Heart right ventricle (tissue), 16 donors: ENCODE measurements at regions not wholly inside any gene's neighbourhood (a gene's known extent, or its start where the extent isn't known, plus 50 kb on each side); places are given as distances from the start of the nearest gene placed in this dataset.
"Not testable (repeated sequence)": the region's sequence is repeated elsewhere in the genome, so short reads cannot be mapped to it uniquely, and the experiment has no call there.

Experiments
- ATAC-seq, 8 donors: fragments of 200-7000 bp; cut with Tn5 transposase; one replicate each; pipeline ENCODE4 v1.9.1; 2020; ENCODE audit warnings: mild to moderate bottlenecking in 8 of 8, moderate library complexity in 8 of 8, moderate number of reproducible peaks in 1 of 8
- DNase-seq, 2 donors: peaks; one replicate each; pipeline ENCODE4 v3.0.0-alpha.2; 2020
- H3K27ac ChIP-seq, 10 donors: fragments of 200-600 bp; sonication (generic) in 2 of 10; one replicate each; pipeline versions ENCODE4 v1.5.0 to v1.8.0; 2020 to 2022; ENCODE audit warnings: mild to moderate bottlenecking in 3 of 10
- H3K27me3 ChIP-seq, 7 donors: fragments of 200-600 bp; one replicate each; pipeline ENCODE4 v1.8.0; 2021 to 2022; ENCODE audit warnings: mild to moderate bottlenecking in 2 of 7
- H3K36me3 ChIP-seq, 9 donors: fragments of 200-600 bp; sonication (generic) in 1 of 9; one replicate each; pipeline versions ENCODE4 v1.5.0 to v1.8.0; 2020 to 2022; ENCODE audit warnings: mild to moderate bottlenecking in 2 of 9
- H3K4me1 ChIP-seq, 9 donors: fragments of 200-600 bp; sonication (generic) in 1 of 9; one replicate each; pipeline versions ENCODE4 v1.5.0 to v1.8.0; 2020 to 2022; ENCODE audit warnings: mild to moderate bottlenecking in 4 of 9
- H3K4me3 ChIP-seq, 10 donors: fragments of 200-600 bp; sonication (generic) in 2 of 10; one replicate each; pipeline versions ENCODE4 v1.5.0 to v1.8.0; 2020 to 2022; ENCODE audit warnings: mild to moderate bottlenecking in 7 of 10, moderate library complexity in 2 of 10
- H3K9me3 ChIP-seq, 11 donors: fragments of 200-600 bp in 10 of 11; sonication (generic) in 2 of 11; one replicate each; pipeline versions ENCODE4 v1.5.0 to v1.8.0; 2013 to 2022; ENCODE audit warnings: mild to moderate bottlenecking in 2 of 11, control low read depth in 1 of 11, moderate library complexity in 1 of 11
- WGBS, 2 donors: extraction: QIAGEN DNeasy Blood & Tissue Kit; methylation state at CpG; one replicate each; pipeline ENCODE4 v1.1.7; 2013; ENCODE audit warnings: inconsistent platforms in 1 of 2; 5-methylcytosine and 5-hydroxymethylcytosine counted together
- intact Hi-C, 10 donors: fragments of 100-400 bp; cut with DNase I; formaldehyde crosslinking; loops; one replicate each; pipeline versions ENCODE4 v1.11.1 to v1.14.2; 2022
- TF ChIP-seq, protein P1 (sequence below), 9 donors: fragments of 200-600 bp; sonication (generic) in 2 of 9; IDR thresholded peaks; one replicate each; pipeline versions ENCODE4 v1.5.0 to v1.8.0; 2021 to 2022; ENCODE audit warnings: antibody characterized with exemption in 9 of 9, mild to moderate bottlenecking in 5 of 9, moderate library complexity in 1 of 9
- donor health status: Arrhythmogenic right ventricular cardiomyopathy.
- donor health status: ischemic (EF 13 %, LVEDD 7.1; RV severe dilation, severe dysfunction).
- donor health status: healthy with polysubstance abuse.
- donor health status: DM: no; HTN: yes; CAD: no.
- donor health status: DM: no; HTN: no; CAD: no.
- donor health status: ischemic (EF 25% LVEDD 6.9; RV normal size, moderate dysfunction).
- donor health status: ischemic (EF 25% LVEDD 5.7; RV mildly dilated, moderate dysfunction).
- donor health status: healthy.
- donor health status: DM: yes; HTN: yes; CAD: no.
- donor health status: Ischemic cardiomyopathy.
- donor health status: ischemic (EF 35%, LVEDD 5.7; RV mildly dilated, moderate dysfunction).
- donor health status: nonischemic (EF 11% LVEDD 7.7; RV severe dilation, severe dysfunction).
- donor health status: DM: yes; HTN: yes; CAD: no.
- donor health status: PGD.
- donor health status: ischemic (EF 29% LVEDD 5.4; RV normal size, mild dysfunction).
- donor health status: nonischemic (EF 23%, LVEDD 6.1; RV moderate dilation, normal function).

- DNase-seq (no peak), ATAC-seq (no peak)
- H3K36me3 ChIP-seq, result no peaks in the 10 kb centered on the region
- no peak overlapping the region for H3K27ac ChIP-seq
- no peaks in the 10 kb centered on the region for H3K27me3 ChIP-seq
- no peaks in the 10 kb centered on the region for H3K4me1 ChIP-seq
- no peaks in the 10 kb centered on the region for H3K9me3 ChIP-seq
- WGBS, 2 donors, result 84 to 85% methylated on average over 1 of the region's 1 CpG
- no peak overlapping the region for H3K4me3 ChIP-seq
- TF ChIP-seq, protein P1, sequence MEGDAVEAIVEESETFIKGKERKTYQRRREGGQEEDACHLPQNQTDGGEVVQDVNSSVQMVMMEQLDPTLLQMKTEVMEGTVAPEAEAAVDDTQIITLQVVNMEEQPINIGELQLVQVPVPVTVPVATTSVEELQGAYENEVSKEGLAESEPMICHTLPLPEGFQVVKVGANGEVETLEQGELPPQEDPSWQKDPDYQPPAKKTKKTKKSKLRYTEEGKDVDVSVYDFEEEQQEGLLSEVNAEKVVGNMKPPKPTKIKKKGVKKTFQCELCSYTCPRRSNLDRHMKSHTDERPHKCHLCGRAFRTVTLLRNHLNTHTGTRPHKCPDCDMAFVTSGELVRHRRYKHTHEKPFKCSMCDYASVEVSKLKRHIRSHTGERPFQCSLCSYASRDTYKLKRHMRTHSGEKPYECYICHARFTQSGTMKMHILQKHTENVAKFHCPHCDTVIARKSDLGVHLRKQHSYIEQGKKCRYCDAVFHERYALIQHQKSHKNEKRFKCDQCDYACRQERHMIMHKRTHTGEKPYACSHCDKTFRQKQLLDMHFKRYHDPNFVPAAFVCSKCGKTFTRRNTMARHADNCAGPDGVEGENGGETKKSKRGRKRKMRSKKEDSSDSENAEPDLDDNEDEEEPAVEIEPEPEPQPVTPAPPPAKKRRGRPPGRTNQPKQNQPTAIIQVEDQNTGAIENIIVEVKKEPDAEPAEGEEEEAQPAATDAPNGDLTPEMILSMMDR (IDR thresholded peaks at IDR 0.05), result no peak
- intact Hi-C loops, result no loop called here
These were observed 994.8 kb upstream of the WWC1 start for GRCh38 chr5:167296661-167297060.

DNA sequence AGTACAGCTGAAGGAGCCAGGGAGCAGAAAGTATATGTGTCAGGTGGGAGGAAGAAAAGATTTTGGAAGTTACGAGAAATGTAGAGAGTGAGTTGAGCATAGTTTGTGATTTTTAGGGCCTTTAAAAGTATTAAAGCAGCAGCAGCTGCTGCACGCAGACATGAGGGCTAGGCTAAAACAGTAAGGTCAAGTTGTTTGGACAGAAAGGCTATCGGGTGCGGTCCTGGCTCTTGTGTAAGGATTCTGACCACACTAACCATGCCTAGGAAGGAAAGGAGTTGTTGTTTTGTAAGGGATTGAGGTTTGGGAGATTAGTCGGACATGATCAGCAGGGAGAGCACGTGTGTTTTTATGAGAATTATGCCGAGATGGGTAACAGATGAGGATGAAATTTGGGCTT lies 991.6 kb upstream of the WWC1 start:
- not testable (repeated sequence) for DNase-seq, ATAC-seq, H3K36me3 ChIP-seq, H3K4me1 ChIP-seq, H3K27ac ChIP-seq, H3K4me3 ChIP-seq, H3K27me3 ChIP-seq, H3K9me3 ChIP-seq
- intact Hi-C loops, result loop anchor here in 1 of 10 donors (10.0 kb wide), 1 partner anchor 755 kb away; no protein-coding TSS in a partner anchor
- 86 to 87% methylated on average over 7 of the region's 7 CpGs for WGBS, 2 donors

DNA sequence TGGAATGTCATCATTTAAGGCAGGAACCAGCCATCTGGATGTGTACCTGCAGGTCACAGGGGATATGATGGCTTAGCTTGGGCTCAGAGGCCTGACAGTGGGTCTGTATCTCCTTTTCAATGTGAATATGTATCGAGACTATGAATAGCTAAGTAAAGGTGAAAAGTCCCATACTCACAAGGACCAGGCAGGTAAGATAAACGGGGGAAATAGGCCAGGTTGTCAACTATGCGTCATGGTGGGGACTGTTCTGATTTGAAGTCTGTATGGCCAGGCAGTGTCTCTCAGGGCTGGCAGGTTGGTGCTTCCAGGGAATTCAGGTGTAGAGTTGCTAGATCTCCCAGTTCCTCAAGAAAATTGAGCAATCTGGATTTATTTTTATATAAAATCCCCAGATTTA lies 987.9 kb upstream of the WWC1 start:
- Histone ChIP-seq H3K27ac (no peak overlapping the region), H3K9me3 (no peaks in the 10 kb centered on the region), H3K27me3 (no peaks in the 10 kb centered on the region), H3K4me3 (no peak overlapping the region), H3K4me1 (peaks cover 0 to 12% (median 0%) of the 10 kb centered on the region in 9 donors), H3K36me3 (no peaks in the 10 kb centered on the region)
- WGBS, 2 donors, result 79 to 81% methylated on average over 3 of the region's 3 CpGs
- intact Hi-C loops, result loop anchor here in 1 of 10 donors (10.0 kb wide), 1 partner anchor 751 kb away; no protein-coding TSS in a partner anchor
- TF ChIP-seq, protein P1 (IDR thresholded peaks at IDR 0.05), result no peak
- ATAC-seq, result no peak
- DNase-seq, result no peak

DNA sequence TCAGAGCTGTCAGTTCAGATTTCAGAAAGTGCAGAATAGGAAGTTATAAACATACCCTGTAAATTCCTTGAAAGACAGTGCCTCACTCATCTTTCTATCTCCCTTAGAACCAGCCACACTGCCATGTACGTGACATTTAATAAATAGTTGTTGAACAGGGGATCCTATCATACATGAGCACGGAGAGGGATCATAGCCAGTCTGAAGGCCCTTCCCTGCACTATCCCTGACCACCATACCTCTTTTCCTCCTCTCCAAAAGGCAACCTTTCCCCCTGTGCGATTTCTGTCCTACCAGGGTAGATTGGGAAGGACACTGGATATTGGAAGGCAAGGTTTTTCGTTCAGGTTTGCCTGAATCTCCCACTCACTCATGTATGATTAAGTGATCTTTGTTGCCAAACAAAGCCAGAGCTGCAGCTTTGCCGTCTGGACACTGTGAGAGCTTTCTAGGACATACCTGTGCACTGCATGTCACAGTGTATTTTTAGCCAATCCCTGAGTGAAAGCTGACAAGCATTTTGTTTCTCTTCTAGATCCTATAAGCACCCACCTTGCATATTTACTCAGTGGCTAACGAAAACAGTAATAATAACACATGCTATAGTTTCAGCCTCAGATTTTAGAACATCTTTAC lies 986.5 kb upstream of the WWC1 start:
- H3K4me1 ChIP-seq, result peaks cover 0 to 12% (median 0%) of the 10 kb centered on the region in 9 donors
- no peaks in the 10 kb centered on the region for H3K9me3 ChIP-seq
- H3K4me3 ChIP-seq, result no peak overlapping the region
- 42 to 43% methylated on average over 6 of the region's 6 CpGs for WGBS, 2 donors
- ATAC-seq (peak in 7 of 8 donors; percentile 23 to 94 (median 82)), DNase-seq (peak in 1 of 2 donors; percentile 8)
- no peaks in the 10 kb centered on the region for H3K27me3 ChIP-seq
- peak overlapping the region in 4 of 10 donors; percentile 20 to 67 (median 38) for H3K27ac ChIP-seq
- TF ChIP-seq, protein P1 (IDR thresholded peaks at IDR 0.05), result no peak
- intact Hi-C loops, result loop anchor here in 1 of 10 donors (10.0 kb wide), 1 partner anchor 750 kb away; no protein-coding TSS in a partner anchor
- no peaks in the 10 kb centered on the region for H3K36me3 ChIP-seq

DNA sequence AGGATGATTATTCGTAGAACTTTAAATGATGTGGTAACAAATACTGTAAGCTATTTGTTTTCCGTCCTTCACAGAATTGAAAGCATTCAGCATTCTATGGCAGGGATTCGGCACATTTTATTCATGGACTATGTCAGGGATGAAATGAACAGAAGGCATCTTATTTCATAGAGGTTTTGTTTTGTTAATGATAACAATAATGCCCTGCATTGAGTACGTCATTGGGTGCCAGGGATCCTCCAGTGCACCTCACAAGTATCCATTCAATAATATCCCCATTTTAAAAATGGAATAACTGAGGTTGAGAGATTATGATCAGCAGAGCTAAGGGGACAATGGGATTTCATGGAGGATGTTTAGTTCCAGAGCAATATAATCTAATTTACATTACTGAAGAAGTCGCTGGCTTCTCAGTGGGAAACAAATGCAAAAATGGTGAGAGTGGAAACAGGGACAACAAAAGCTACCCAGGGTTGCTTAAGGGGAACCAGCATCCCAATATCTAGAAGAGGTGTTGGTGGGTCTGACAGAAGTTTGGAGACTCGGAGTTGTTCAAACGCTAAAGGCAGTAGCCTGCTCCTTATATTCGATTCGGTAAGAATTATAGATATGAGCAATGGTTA lies 985.7 kb upstream of the WWC1 start:
- Histone ChIP-seq H3K4me1 (peaks cover 0 to 12% (median 0%) of the 10 kb centered on the region in 9 donors), H3K27ac (no peak overlapping the region), H3K4me3 (no peak overlapping the region), H3K36me3 (no peaks in the 10 kb centered on the region), H3K9me3 (no peaks in the 10 kb centered on the region), H3K27me3 (no peaks in the 10 kb centered on the region)
- DNase-seq (no peak), ATAC-seq (no peak)
- intact Hi-C loops, result loop anchor here in 1 of 10 donors (10.0 kb wide), 1 partner anchor 749 kb away; no protein-coding TSS in a partner anchor
- 62 to 70% methylated on average over 9 of the region's 9 CpGs for WGBS, 2 donors
- TF ChIP-seq, protein P1 (IDR thresholded peaks at IDR 0.05), result no peak
